Testis (tissue), 2 donors: ENCODE measurements at regions not wholly inside any gene's neighbourhood (a gene's known extent, or its start where the extent isn't known, plus 50 kb on each side); places are given as distances from the start of the nearest gene placed in this dataset.

Experiments
- DNase-seq: peaks from one replicate; pipeline ENCODE4 v3.0.0-alpha.2; 2019
- H3K27ac ChIP-seq, 2 donors: fragments of 200-600 bp; sonication (generic); one replicate each; pipeline ENCODE4 v1.5.1; 2019
- H3K27me3 ChIP-seq: fragments of 200-600 bp; sonication (generic); one replicate; pipeline ENCODE4 v1.5.1; 2019
- H3K36me3 ChIP-seq: fragments of 200-600 bp; sonication (generic); one replicate; pipeline ENCODE4 v1.5.1; 2017; ENCODE audit warnings: low read depth; ENCODE audit errors: missing control alignments
- H3K4me1 ChIP-seq: fragments of 200-600 bp; sonication (generic); one replicate; pipeline ENCODE4 v1.5.1; 2019
- H3K4me3 ChIP-seq, 2 donors: fragments of 200-600 bp; sonication (generic); one replicate each; pipeline ENCODE4 v1.5.1; 2017 to 2019
- H3K9me3 ChIP-seq: fragments of 200-600 bp; sonication (generic); one replicate; pipeline ENCODE4 v1.5.1; 2017
- POLR2A ChIP-seq: fragments of 450-650 bp; IDR thresholded peaks from one replicate; pipeline ENCODE4 v1.6.1; 2017; ENCODE audit warnings: antibody characterized with exemption, mild to moderate bottlenecking, moderate library complexity
- WGBS, 2 donors: methylation state at CpG; one replicate each; pipeline ENCODE4 v1.1.5; 2018; 5-methylcytosine and 5-hydroxymethylcytosine counted together
- intact Hi-C: fragments of 100-400 bp; cut with DNase I; formaldehyde crosslinking; loops from one replicate; pipeline ENCODE4 v1.15.1; 2023; ENCODE audit warnings: low total_unique reads
- TF ChIP-seq, protein P1 (sequence below), 3 experiments: fragments of 450-650 bp in 2 of 3; fragments of 200-600 bp in 1 of 3; sonication (generic) in 1 of 3; IDR thresholded peaks; one replicate each; pipeline ENCODE4 v1.5.1; 2016 to 2019; ENCODE audit warnings: antibody characterized with exemption in 3 of 3, mild to moderate bottlenecking in 2 of 3, moderate library complexity in 1 of 3

DNA sequence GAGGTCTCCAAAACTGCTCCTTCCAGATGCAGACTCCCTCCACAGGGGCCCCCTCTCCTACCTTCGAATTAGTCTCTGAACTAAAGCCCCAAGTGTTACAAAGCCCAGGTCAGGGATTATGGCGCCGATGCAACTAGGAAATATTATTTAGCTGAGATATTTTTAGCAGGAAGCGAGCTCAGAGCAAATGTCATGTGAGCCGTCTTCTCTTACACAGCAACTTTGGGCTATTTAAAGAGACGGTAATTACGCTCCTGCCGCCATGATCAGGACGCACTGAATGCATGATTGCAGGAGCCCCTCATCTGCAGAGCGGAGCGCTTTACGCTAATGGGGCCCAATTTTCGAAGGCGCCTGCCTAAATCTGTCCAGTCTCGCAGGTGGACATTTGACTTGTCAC is 55.3 kb upstream of the TARDBP start:
- H3K4me1 ChIP-seq, result peaks cover 8% of the 10 kb centered on the region
- DNase-seq, result no peak
- TF ChIP-seq, protein P1, sequence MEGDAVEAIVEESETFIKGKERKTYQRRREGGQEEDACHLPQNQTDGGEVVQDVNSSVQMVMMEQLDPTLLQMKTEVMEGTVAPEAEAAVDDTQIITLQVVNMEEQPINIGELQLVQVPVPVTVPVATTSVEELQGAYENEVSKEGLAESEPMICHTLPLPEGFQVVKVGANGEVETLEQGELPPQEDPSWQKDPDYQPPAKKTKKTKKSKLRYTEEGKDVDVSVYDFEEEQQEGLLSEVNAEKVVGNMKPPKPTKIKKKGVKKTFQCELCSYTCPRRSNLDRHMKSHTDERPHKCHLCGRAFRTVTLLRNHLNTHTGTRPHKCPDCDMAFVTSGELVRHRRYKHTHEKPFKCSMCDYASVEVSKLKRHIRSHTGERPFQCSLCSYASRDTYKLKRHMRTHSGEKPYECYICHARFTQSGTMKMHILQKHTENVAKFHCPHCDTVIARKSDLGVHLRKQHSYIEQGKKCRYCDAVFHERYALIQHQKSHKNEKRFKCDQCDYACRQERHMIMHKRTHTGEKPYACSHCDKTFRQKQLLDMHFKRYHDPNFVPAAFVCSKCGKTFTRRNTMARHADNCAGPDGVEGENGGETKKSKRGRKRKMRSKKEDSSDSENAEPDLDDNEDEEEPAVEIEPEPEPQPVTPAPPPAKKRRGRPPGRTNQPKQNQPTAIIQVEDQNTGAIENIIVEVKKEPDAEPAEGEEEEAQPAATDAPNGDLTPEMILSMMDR (IDR thresholded peaks at IDR 0.05), result no peak
- no peak for TF ChIP-seq POLR2A
- H3K4me3 ChIP-seq, result no peak overlapping the region
- no peaks in the 10 kb centered on the region for H3K27me3 ChIP-seq
- H3K9me3 ChIP-seq, result no peaks in the 10 kb centered on the region
- WGBS, 2 donors, result 58 to 68% methylated on average over 15 of the region's 15 CpGs
- intact Hi-C loops, result no loop called here
- H3K36me3 ChIP-seq, result no peaks in the 10 kb centered on the region
- H3K27ac ChIP-seq, result no peak overlapping the region

- intact Hi-C loops, result no loop called here
- WGBS, 2 donors, result 77 to 83% methylated on average over 10 of the region's 10 CpGs
- Histone ChIP-seq H3K27me3 (no peaks in the 10 kb centered on the region), H3K4me3 (no peak overlapping the region), H3K9me3 (no peaks in the 10 kb centered on the region), H3K4me1 (peaks cover 8% of the 10 kb centered on the region), H3K36me3 (no peaks in the 10 kb centered on the region), H3K27ac (no peak overlapping the region)
- no peak for DNase-seq
- TF ChIP-seq, protein P1 (IDR thresholded peaks at IDR 0.05), result no peak
- TF ChIP-seq POLR2A, result no peak
These were observed 53.8 kb upstream of the TARDBP start for GRCh38 chr1:10958614-10959013.

GRCh38 chr1:10960411-10961299 is 51.8 kb upstream of the TARDBP start:
- WGBS, 2 donors, result 53 to 70% methylated on average over 28 to 45 of the region's 45 CpGs
- Histone ChIP-seq H3K4me3 (no peak overlapping the region), H3K4me1 (peaks cover 8% of the 10 kb centered on the region), H3K27me3 (no peaks in the 10 kb centered on the region), H3K9me3 (no peaks in the 10 kb centered on the region), H3K27ac (no peak overlapping the region), H3K36me3 (no peaks in the 10 kb centered on the region)
- intact Hi-C loops, result no loop called here
- DNase-seq, result peak; percentile 93
- TF ChIP-seq POLR2A, result no peak
- TF ChIP-seq, protein P1 (IDR thresholded peaks at IDR 0.05), result peak; percentile 75 to 92 (median 82)

GRCh38 chr1:10961300-10961833 is 51.1 kb upstream of the TARDBP start:
- DNase-seq, result no peak
- no peaks in the 10 kb centered on the region for H3K36me3 ChIP-seq
- H3K4me1 ChIP-seq, result peaks cover 8% of the 10 kb centered on the region
- H3K27me3 ChIP-seq, result no peaks in the 10 kb centered on the region
- 54 to 62% methylated on average over 9 to 13 of the region's 13 CpGs for WGBS, 2 donors
- intact Hi-C loops, result no loop called here
- no peak overlapping the region for H3K27ac ChIP-seq
- TF ChIP-seq, protein P1 (IDR thresholded peaks at IDR 0.05), result no peak
- no peak for TF ChIP-seq POLR2A
- H3K4me3 ChIP-seq, result no peak overlapping the region
- no peaks in the 10 kb centered on the region for H3K9me3 ChIP-seq
